Astrocyte (in vitro differentiated cells and primary cell): ENCODE measurements at regions not wholly inside any gene's neighbourhood (a gene's known extent, or its start where the extent isn't known, plus 50 kb on each side); places are given as distances from the start of the nearest gene placed in this dataset.

Experiments used
- DNase-seq: peaks from one replicate; pipeline ENCODE4 v3.0.0-alpha.2; 2010; ENCODE audit warnings: low read depth
- FAIRE-seq: peaks from 2 replicates; lab custom pipeline; 2011; peaks lifted over from hg19 to GRCh38; lab: Jason Lieb, UNC
- H2AFZ ChIP-seq: 2 replicates; pipeline ENCODE4 v1.6.0; 2012; ENCODE audit warnings: low read depth, low read length, inconsistent platforms
- H3K27ac ChIP-seq: 2 replicates; pipeline ENCODE4 v1.5.1; 2011; ENCODE audit warnings: low read depth, low read length, inconsistent platforms
- H3K27me3 ChIP-seq: 2 replicates; pipeline ENCODE4 v1.6.0; 2011; ENCODE audit warnings: low read length, inconsistent platforms; ENCODE audit not compliant: insufficient read depth
- H3K36me3 ChIP-seq: 2 replicates; pipeline ENCODE4 v1.5.1; 2011; ENCODE audit warnings: low read length, inconsistent platforms; ENCODE audit not compliant: insufficient read depth
- H3K4me1 ChIP-seq: 2 replicates; pipeline ENCODE4 v1.5.1; 2011; ENCODE audit warnings: low read length, inconsistent platforms; ENCODE audit not compliant: insufficient read depth
- H3K4me2 ChIP-seq: 2 replicates; pipeline ENCODE4 v1.6.0; 2012; ENCODE audit warnings: low read length, inconsistent platforms
- H3K4me3 ChIP-seq: 2 replicates; pipeline ENCODE4 v1.5.1; 2011; ENCODE audit warnings: low read depth, mild to moderate bottlenecking, low read length, inconsistent platforms; ENCODE audit not compliant: insufficient read depth
- H3K79me2 ChIP-seq: 2 replicates; pipeline ENCODE4 v1.6.0; 2012; ENCODE audit warnings: mild to moderate bottlenecking, low read length, inconsistent platforms; ENCODE audit not compliant: insufficient read depth
- H3K9ac ChIP-seq: 2 replicates; pipeline ENCODE4 v1.6.0; 2012; ENCODE audit warnings: mild to moderate bottlenecking, low read length, inconsistent platforms
- H3K9me3 ChIP-seq: 2 replicates; pipeline ENCODE4 v1.5.1; 2012; ENCODE audit warnings: low read depth, mild to moderate bottlenecking, low read length, inconsistent platforms; ENCODE audit not compliant: insufficient read depth
- H4K20me1 ChIP-seq: 2 replicates; pipeline ENCODE4 v1.6.0; 2012; ENCODE audit warnings: low read length, inconsistent platforms; ENCODE audit not compliant: insufficient read depth
- H3K27ac Mint-ChIP-seq: one replicate; pipeline ENCODE4 v1.8.0; 2021; ENCODE audit warnings: mild to moderate bottlenecking, mixed read lengths; ENCODE audit not compliant: unreplicated experiment
- H3K27me3 Mint-ChIP-seq: one replicate; pipeline ENCODE4 v1.8.0; 2021; ENCODE audit warnings: low read depth, mixed read lengths; ENCODE audit not compliant: unreplicated experiment
- H3K36me3 Mint-ChIP-seq: one replicate; pipeline ENCODE4 v1.8.0; 2021; ENCODE audit warnings: low read depth, mixed read lengths; ENCODE audit not compliant: unreplicated experiment
- H3K4me1 Mint-ChIP-seq: one replicate; pipeline ENCODE4 v1.8.0; 2021; ENCODE audit warnings: low read depth, mixed read lengths; ENCODE audit not compliant: unreplicated experiment
- H3K4me3 Mint-ChIP-seq: one replicate; pipeline ENCODE4 v1.8.0; 2021; ENCODE audit warnings: mild to moderate bottlenecking, moderate library complexity, mixed read lengths; ENCODE audit not compliant: unreplicated experiment
- H3K9me3 Mint-ChIP-seq: one replicate; pipeline ENCODE4 v1.8.0; 2021; ENCODE audit warnings: mild to moderate bottlenecking, mixed read lengths; ENCODE audit not compliant: unreplicated experiment
- EZH2 ChIP-seq: IDR thresholded peaks from 2 replicates; pipeline ENCODE4 v1.6.1; 2012; ENCODE audit warnings: mild to moderate bottlenecking, low read length, inconsistent platforms; ENCODE audit not compliant: insufficient read depth
- TF ChIP-seq, protein P1 (sequence below): IDR thresholded peaks from 2 replicates; pipeline ENCODE4 v1.5.1; 2011; ENCODE audit warnings: low read depth, mild to moderate bottlenecking, inconsistent platforms, low read length, moderate library complexity; ENCODE audit not compliant: insufficient read depth

DNA sequence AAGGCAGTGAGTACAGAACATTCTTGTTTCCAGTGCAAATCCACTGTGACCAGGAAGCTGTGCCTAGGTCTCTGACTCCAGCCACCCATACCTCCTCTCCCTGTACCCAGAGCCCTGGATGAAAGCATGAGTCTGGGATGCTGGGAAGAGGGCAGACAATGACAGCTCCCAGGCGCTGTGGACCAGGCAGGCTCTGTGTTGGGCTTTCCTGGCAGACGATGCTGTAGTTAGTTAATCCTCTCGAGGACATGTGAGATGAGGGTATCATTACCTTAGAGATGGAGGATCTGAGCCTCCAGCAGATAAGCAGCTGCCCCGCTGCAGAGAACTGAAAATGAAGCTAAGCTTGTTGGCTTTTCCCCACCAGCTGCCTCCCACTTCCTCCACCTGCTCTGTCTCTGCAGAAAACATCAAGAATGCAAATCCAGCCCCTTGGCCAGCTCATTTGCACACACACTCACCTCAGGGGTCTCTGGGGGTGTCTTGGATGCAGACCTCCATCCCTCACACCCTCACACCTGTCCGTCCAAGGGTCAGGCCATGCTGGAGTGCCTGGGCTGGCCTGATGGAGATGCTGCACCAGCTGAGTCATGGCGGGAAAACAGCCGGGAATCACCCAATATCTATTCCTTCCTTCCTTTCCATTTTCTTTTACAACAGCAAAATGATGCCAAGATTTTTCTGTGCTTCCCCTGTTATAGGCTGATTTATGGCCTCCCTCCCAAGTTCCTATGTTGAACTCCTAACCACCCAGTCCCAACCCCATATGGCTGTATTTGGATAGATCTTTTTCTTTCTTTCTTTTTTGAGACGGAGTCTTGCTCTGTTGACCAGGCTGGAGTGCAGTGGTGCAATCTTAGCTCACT lies 94.9 kb upstream of the SEPTIN5 start:
- no peak overlapping the region for H2AFZ ChIP-seq
- no peak overlapping the region for H3K27ac ChIP-seq
- peaks cover 10% of the 10 kb centered on the region for H3K27me3 ChIP-seq
- H3K4me3 ChIP-seq, result no peak overlapping the region
- H3K9me3 ChIP-seq, result no peaks in the 10 kb centered on the region
- Mint-ChIP-seq H3K4me1 (no peaks in the 10 kb centered on the region), H3K4me3 (no peak overlapping the region), H3K27me3 (peaks cover 40% of the 10 kb centered on the region), H3K36me3 (no peaks in the 10 kb centered on the region), H3K27ac (no peak overlapping the region), H3K9me3 (no peaks in the 10 kb centered on the region)
- no peak overlapping the region for H3K4me2 ChIP-seq
- TF ChIP-seq, protein P1, sequence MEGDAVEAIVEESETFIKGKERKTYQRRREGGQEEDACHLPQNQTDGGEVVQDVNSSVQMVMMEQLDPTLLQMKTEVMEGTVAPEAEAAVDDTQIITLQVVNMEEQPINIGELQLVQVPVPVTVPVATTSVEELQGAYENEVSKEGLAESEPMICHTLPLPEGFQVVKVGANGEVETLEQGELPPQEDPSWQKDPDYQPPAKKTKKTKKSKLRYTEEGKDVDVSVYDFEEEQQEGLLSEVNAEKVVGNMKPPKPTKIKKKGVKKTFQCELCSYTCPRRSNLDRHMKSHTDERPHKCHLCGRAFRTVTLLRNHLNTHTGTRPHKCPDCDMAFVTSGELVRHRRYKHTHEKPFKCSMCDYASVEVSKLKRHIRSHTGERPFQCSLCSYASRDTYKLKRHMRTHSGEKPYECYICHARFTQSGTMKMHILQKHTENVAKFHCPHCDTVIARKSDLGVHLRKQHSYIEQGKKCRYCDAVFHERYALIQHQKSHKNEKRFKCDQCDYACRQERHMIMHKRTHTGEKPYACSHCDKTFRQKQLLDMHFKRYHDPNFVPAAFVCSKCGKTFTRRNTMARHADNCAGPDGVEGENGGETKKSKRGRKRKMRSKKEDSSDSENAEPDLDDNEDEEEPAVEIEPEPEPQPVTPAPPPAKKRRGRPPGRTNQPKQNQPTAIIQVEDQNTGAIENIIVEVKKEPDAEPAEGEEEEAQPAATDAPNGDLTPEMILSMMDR, result no peak
- no peak for TF ChIP-seq EZH2
- H3K4me1 ChIP-seq, result no peaks in the 10 kb centered on the region
- H3K79me2 ChIP-seq, result no peaks in the 10 kb centered on the region
- H4K20me1 ChIP-seq, result no peaks in the 10 kb centered on the region
- no peak overlapping the region for H3K9ac ChIP-seq
- DNase-seq (no peak), FAIRE-seq (no peak)
- no peaks in the 10 kb centered on the region for H3K36me3 ChIP-seq

DNA sequence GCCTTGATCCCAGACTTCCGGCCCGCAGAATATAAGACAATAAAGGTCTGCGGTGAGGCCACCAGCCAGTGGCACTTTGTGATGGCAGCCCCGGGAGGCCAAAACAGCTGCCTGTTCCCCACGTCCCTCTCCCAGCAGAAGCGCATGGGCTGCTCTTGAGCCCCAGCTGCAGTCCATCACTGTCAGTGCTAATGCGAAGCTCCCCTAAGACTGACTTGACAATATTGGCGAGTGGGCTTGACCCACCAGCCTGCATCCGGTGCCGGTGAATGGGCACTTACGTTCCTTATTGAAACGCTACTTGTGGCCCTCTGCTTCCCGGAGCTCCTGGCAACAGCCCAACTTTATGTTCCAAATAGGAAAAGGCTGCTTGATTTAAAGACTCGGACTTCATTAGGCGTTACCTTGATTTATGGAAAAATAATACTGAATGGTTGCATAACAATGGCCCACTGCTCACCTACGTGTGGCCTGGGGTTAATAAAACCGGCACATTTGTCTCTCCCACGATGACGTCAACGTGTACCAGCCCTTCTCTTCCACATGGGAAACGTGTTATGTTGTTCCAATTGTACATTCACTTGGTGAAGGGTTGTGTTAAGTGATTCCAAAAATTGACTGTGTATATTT lies 93.4 kb upstream of the SEPTIN5 start:
- Mint-ChIP-seq H3K4me1 (no peaks in the 10 kb centered on the region), H3K9me3 (no peaks in the 10 kb centered on the region)

More for the DNA sequence above, 93.4 kb upstream of the SEPTIN5 start:
- Histone ChIP-seq H3K4me3 (no peak overlapping the region), H3K27ac (no peak overlapping the region), H2AFZ (no peak overlapping the region), H3K36me3 (no peaks in the 10 kb centered on the region), H3K27me3 (peaks cover 5% of the 10 kb centered on the region), H3K79me2 (no peaks in the 10 kb centered on the region), H3K9ac (no peak overlapping the region), H3K9me3 (no peaks in the 10 kb centered on the region), H3K4me1 (no peaks in the 10 kb centered on the region), H3K4me2 (no peak overlapping the region), H4K20me1 (no peaks in the 10 kb centered on the region)
- no peak overlapping the region for H3K27ac Mint-ChIP-seq
- peaks cover 41% of the 10 kb centered on the region for H3K27me3 Mint-ChIP-seq
- DNase-seq (no peak), FAIRE-seq (no peak)
- H3K36me3 Mint-ChIP-seq, result no peaks in the 10 kb centered on the region
- H3K4me3 Mint-ChIP-seq, result no peak overlapping the region
- TF ChIP-seq, protein P1, result no peak
- TF ChIP-seq EZH2, result no peak
